Hypothalamus (tissue), 51 donors: ENCODE measurements at regions not wholly inside any gene's neighbourhood (a gene's known extent, or its start where the extent isn't known, plus 50 kb on each side); places are given as distances from the start of the nearest gene placed in this dataset.

ENCODE experiments used
- DNase-seq, 51 donors: peaks; one replicate each; lab custom pipeline; 2025; lab: John Stamatoyannopoulos, UW

- DNase-seq: peak in 1 of 51 donors; percentile 4
Measured at GRCh38 chr9:105141146-105141975, 103.1 kb upstream of the SLC44A1 start.

- no peak for DNase-seq
Measured at GRCh38 chr9:105141976-105142250, 102.5 kb upstream of the SLC44A1 start.

GRCh38 chr9:105142406-105143135 is 101.9 kb upstream of the SLC44A1 start:
- DNase-seq: no peak

GRCh38 chr9:105143136-105143430 is 101.4 kb upstream of the SLC44A1 start:
- no peak for DNase-seq

GRCh38 chr9:105144076-105144475 is 100.4 kb upstream of the SLC44A1 start:
- no peak for DNase-seq

- DNase-seq: no peak
Measured at GRCh38 chr9:105144841-105145240, 99.6 kb upstream of the SLC44A1 start.

GRCh38 chr9:105146677-105147076 is 97.8 kb upstream of the SLC44A1 start:
- DNase-seq: peak in 9 of 51 donors; percentile 3 to 28 (median 8)

GRCh38 chr9:105147110-105147871 is 97.2 kb upstream of the SLC44A1 start:
- DNase-seq: no peak

GRCh38 chr9:105148328-105149006 is 96.0 kb upstream of the SLC44A1 start:
- DNase-seq: no peak

- no peak for DNase-seq
Measured at GRCh38 chr9:105150991-105151685, 93.3 kb upstream of the SLC44A1 start.

GRCh38 chr9:105151686-105151995 is 92.8 kb upstream of the SLC44A1 start:
- DNase-seq: no peak

GRCh38 chr9:105154723-105155191 is 89.7 kb upstream of the SLC44A1 start:
- DNase-seq: peak in 1 of 51 donors; percentile 1

- peak in 46 of 51 donors; percentile 9 to 76 (median 32) for DNase-seq
Measured at GRCh38 chr9:105157171-105157583, 87.3 kb upstream of the SLC44A1 start.

- no peak for DNase-seq
Measured at GRCh38 chr9:105158020-105158419, 86.4 kb upstream of the SLC44A1 start.

GRCh38 chr9:105158898-105159297 is 85.6 kb upstream of the SLC44A1 start:
- no peak for DNase-seq

GRCh38 chr9:105168870-105169319 is 75.6 kb upstream of the SLC44A1 start:
- no peak for DNase-seq

- DNase-seq: no peak
Measured at GRCh38 chr9:105171076-105171475, 73.4 kb upstream of the SLC44A1 start.

- no peak for DNase-seq
Measured at GRCh38 chr9:105171589-105171988, 72.9 kb upstream of the SLC44A1 start.

- DNase-seq: no peak
Measured at GRCh38 chr9:105172436-105172835, 72.0 kb upstream of the SLC44A1 start.

- peak in 1 of 51 donors; percentile 18 for DNase-seq
Measured at GRCh38 chr9:105173306-105173705, 71.1 kb upstream of the SLC44A1 start.
